Umbilical cord (tissue), 1 donor: ENCODE measurements at regions not wholly inside any gene's neighbourhood (a gene's known extent, or its start where the extent isn't known, plus 50 kb on each side); places are given as distances from the start of the nearest gene placed in this dataset.
"Not testable (repeated sequence)": the region's sequence is repeated elsewhere in the genome, so short reads cannot be mapped to it uniquely, and the experiment has no call there.

Experiments used
- DNase-seq: peaks from one replicate; pipeline ENCODE4 v3.0.0-alpha.2; 2015; ENCODE audit warnings: low spot score

DNA sequence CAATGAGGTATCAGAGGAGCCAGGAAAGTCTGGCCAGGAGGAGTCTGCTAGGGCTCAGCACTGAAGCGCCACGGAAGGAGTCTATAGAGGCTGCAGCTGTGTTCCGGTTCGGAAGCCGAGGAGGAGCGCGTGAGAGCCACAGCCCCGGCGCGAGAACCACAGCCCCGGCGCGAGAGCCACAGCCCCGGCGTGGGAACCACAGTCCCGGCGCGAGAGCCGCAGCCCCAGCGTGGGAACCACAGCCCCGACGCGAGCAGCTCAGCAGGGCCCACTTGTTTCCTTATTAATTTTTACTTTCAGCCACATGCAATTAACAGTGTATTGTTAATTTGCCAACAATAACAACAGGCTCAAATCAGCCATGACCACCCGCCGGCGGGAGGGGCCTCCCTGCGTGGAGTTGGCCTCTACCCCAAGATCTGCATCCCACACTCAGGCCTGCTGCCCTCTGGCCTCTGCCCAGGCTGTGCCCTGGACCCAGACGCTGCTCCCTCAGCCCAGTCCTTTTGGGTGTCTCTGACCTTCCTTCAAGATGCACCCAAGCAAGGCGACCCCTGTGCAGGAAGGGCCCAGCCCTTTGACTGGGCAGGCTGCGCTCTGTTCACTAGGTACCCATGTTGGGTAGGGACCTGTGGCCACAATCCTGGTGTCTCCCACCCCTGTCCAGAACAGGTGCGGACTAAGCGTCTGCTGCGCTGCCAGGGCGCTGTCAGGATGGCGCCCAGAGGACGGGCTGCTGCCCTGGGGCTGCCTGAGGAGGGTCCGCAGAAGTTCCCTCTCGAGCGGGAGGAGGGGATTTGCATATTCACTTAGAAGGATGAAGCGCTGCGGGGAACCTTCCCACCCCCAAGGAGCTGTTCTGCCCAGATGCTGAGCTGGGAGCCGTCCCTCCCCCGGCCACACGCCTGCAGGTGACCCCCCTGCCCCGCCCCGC lies 113.8 kb downstream of the ADRA2C start:
- no peak for DNase-seq

DNA sequence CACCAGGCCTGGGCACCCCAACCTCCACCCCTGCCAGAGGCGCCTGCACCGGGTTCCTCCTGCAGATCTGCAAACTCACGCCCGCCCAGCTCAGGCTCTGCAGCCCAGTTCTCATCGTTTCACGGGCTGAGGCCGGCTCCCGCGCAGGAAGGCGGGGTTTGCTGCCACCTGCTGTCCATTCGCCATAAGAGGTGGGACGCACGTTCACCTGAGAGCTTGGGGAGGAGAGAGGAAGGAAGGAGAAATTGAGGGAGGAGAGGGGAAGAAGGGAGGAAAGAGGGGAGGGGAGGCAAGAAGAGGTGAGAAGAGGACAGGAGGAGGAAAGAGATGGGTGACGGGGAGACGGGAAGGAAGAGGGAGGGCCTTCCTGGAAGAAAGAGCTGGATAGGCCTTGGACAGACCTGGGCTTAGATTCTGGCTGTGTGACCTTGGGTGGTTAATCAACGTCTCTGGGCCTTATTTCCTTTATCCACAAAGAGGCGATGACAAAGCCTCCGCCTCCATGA lies 114.5 kb downstream of the ADRA2C start:
- peak; percentile 63 for DNase-seq

DNA sequence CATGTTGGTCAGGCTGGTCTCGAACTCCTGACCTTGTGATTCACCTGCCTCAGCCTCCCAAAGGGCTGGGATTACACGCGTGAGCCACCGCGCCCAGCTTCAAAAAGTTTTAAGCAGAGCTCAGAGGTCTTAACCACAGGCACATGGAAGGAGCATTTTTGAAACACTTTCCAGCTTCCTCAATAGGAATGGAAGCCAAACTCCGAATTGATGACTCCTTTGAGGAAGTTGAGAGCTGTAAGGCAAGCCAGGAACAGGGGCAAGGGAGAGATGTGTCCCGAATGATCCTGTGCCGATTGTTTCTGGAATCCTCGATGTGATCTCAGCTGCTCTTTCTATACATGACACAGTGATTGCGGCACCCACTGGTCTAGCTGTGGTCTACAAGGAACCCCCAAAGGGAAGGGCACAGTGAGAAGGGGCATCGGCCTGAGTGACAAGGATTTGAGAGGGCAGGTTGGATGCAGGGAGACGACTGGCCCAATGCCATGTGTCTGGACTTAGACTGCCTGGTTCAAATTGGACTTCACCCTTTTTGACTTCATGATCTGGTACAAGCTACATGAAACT lies 116.2 kb downstream of the ADRA2C start:
- not testable (repeated sequence) for DNase-seq

DNA sequence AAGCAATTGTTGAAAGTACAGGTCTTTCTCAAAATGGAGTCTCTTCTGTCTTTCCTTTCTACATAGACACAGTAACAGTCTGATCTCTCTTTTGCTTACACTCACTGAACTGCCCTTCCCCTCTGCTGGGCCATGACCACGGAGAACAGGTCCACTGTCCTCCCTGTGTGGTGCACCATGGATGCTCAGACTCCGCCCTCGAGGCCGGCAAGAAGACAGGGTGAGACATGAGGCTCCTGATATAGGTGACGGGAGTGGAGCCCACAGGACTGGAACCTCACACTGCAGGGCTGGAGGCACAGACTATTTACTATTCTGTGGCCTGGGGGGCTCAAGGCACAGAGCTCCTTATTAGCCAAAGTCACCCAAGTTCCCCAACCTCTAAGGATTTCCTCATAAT lies 118.1 kb downstream of the ADRA2C start:
- not testable (repeated sequence) for DNase-seq

DNA sequence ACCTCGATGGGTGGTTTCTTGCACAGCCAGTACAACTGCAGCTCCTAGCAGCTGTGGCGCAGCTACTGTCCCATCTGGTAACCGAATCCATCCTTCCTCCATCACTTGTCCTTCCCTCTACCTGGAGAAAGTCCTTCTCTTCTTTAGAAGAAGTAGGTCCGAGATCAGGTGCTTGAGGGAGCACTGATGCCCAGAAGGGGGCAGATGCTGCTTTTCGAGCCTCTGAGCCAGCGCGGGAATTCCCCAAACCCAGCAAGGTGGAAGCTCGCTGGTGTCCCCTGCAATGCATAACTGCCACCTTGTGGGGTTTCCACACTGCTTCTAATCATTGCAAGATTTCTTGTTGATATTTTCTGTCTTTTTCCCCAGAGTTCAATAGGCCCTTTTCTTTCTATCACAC lies 127.4 kb downstream of the ADRA2C start:
- DNase-seq = not testable (repeated sequence)

DNA sequence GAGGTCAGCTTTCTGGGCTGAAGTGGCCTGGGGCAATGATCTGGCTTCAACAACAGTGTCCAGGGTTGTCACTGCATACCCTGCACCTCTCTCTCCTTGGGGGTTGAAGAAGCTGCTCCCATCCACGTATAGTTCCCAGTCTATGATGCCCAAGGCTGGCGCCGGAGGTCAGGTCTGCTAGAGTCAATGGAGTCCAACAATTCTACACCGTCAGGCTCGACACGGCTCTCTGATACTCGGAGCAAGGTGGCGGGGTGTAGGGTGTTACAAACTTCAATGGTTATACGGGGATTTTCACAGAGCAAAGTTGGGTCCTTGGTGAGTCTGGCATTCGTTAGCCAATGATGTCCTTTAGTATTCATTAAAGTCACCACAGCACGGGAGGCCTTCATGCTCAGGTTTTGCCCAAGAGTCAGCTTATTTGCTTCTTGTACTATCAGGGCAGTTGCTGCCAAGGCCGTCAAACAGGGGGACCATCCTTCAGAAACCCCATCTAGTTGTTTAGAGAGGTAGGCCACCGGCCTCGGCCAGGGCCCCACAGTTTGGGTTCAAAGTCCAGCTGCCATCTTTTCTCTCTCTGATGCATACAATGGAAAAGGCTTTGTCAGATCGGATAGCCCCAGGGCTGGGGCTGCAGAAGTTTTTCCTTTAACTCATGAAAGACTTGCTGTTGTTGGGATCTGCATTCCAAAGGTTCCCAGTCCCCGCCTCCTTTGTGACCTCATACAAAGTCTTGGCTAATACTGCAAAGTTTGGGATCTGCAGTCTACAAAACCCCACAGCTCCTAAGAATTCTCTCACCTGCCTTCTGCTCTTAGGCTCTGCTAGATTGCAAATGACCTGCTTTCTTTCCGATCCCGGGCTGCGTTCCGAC lies 128.1 kb downstream of the ADRA2C start:
- not testable (repeated sequence) for DNase-seq

DNA sequence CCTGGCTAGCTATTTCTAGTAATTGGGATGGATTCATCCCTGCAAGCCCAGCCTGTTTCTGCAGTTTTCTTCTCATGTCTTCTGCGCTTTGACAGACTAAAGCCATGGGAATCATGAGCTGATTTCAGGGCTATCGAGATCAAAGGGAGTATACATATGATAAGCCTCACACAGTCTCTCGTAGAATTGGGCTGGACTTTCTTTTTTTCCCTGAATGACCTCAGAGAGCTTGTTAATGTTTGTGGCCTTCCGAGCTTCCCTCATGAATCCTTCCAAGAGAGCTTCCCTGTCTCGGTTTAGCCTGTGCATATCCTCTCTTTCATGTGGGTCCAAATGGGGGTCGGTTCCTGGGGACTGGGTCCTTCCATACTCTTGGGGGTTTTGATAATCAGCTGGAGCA lies 130.3 kb downstream of the ADRA2C start:
- DNase-seq = peak; percentile 91

DNA sequence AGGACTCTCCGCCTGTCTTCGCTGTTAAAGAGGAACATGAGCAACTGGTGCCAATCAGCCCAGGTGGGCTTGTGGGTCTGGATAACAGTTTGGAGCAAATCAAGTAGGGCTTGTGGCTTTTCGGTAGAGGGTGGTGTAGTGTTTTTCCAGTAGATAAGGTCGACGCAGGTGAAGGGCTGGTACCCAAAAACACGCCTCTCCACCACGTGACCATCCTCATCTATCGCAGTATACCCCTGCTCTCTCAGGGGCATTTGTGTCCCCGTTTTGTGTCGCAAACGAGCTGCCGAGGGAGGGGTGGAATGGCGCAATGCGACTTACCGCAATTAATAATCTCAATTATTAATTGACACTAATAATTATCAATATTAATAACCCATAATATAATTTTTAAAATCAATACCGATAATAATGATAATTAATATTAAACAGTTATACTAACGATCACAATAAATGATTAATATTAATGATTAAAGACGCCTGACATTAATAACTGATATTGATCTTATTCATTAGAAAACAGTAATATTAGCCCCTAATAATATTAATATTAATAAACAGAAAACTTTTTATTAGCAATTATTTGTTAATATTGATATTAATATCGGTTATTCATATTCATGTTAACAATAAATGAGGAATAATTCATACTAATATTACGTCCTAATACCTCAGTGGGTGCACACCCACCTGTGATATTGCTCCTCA lies 130.8 kb downstream of the ADRA2C start:
- DNase-seq = not testable (repeated sequence)

DNA sequence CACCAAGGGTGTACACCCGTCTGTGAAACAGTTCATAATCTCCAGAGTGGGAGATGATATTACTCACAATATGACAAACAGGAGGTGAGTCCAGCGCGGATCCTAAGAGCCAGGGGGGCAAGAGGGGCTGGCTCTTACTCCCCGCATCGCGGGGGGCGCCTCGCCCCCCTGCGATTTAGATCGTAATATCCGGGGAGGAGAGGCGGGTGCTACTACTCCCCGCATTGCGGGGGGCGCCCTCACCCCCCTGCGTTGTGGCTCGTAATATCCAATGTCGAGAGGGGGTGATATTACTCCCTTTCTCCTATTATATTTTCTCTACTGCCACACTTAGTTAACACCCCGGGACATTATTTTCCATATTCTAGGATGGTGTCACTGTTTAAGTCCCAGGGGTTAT lies 131.9 kb downstream of the ADRA2C start:
- no peak for DNase-seq

DNA sequence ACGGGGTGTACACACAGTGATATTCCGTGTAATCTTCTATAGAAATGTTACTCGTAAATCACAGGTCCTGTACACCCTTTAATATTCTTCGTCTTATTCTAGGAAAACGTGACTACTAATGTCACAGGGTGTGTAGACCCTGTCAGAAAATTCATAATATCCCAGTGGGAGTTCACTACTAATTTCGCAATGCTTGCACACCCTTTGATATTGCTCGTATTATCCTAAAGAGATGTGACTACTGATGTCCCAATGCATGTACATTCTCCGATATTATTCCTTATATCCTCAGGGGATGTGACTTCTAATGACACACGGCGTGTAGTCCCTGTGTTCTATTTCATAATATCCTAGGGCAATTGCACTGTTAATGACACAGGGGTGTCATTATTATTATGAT lies 132.7 kb downstream of the ADRA2C start:
- not testable (repeated sequence) for DNase-seq

DNA sequence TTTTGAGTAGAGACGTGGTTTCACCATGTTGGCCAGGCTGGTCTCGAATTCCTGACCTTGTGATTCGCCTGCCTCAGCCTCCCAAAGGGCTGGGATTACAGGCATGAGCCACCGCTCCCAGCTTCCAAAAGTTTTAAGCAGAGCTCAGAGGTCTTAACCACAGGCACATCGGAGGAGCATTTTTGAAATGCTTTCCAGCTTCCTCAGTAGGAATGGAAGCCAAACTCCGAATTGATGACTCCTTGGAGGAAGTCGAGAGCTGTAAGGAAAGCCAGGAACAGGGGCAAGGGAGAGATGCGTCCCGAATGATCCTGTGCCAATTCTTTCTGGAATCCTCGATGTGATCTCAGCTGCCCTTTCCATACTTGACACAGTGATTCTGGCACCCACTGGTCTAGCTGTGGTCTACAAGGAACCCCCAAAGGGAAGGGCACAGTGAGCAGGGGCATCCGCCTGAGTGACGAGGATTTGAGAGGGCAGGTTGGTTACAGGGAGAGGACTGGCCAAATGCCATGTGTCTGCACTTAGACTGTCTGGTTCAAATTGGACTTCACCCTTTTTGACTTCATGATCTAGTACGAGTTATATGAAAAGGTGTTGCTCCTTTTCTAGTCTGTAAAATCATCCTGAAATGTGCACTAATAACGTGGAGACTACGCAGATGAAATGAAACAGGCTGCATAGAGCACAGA lies 138.2 kb downstream of the ADRA2C start:
- DNase-seq = not testable (repeated sequence)

DNA sequence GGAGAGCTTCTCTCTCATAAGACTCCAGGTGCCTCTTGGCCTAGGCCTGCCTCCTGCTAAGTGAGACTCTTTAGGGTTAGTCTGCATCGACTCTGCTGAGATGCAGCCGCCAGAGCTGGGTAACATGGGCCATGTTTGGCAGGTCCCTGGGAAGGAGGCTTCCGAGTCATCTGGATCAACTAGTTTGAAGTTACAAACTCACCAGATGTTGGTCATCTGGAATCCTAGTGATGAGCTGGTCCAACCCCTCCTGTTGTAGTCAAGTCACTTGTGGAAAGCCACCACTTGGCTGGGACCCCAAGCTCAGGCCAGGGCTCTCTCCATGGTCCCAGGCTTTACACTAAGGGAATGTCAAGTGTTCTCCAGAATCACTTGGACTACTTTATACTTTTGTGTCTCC lies 143.4 kb downstream of the ADRA2C start:
- not testable (repeated sequence) for DNase-seq

DNA sequence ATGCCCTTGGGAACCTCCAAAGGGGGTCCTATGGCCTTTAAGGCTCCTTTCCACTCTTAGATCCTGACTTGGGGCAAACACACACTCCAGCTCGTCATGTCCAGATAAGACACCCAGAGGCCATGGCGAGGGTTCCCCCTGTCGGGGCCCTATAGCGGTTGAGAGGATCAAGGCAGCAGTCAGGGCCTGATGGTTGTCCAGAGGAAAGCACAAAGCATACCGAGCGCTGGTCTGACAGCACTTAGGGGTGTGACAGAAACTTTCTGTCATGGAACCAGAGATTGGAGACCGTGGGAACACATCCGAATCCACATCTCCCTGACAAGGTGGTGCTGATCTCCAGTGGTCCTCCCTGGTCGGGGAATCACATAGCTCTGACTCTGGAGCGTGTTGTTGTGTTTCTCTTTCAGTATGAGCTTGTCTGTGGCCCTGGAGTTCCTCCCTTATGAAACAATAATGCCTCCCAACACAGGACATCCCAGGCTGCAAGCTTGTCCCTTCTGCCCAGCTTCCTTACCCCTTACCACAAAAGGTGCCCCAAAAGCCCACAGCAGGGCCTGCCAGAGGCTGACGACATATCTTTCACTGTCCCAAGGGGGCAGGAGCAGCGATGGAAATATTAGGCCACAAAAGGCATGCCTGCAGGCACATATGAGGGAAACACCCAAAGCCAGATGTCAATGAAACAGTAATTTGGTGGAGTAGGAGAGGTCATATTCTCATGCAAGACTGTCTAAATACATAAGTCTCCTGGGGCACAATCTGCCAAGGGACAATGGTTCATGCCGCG lies 144.2 kb downstream of the ADRA2C start:
- DNase-seq = peak; percentile 7

DNA sequence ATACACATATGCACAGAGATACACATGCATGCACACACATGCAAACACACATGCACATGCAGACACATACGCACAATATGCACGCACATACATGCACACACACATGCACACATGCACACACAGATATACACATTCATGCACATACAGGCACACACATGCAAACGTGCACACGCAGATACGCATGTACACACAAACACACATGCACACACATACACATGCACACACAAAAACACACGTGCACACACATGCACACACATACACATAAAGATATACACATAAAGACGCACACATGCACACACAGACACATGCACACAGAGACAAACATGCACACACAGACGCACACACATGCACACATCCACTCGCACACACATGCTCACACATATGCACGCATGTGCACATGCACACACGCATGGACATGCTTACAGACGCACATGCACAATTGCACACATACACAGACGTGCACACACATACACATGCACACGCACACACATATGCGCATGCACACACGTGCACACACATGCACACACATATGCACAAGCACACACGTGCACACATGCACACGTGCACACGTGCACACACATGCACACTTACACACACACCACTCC lies 145.2 kb downstream of the ADRA2C start:
- DNase-seq = no peak

DNA sequence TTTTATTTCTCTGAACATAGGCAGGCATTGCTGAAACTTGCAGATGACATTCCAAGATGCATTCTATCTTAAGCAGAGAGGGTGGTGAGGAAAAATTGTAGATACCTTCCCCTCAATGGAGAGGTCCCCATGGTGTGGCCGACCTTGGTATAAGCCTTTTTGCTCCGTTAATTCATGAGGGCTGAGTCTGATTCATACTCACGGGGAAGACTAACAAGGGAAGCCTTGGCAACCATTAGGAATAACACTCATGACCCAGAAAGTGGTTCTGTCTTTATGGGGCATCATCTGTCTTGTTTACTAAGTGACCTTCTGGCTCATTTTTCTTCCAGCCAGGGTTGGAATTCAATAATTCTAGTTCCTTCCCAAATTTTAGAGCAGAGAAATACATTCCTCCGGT lies 148.3 kb downstream of the ADRA2C start:
- not testable (repeated sequence) for DNase-seq

DNA sequence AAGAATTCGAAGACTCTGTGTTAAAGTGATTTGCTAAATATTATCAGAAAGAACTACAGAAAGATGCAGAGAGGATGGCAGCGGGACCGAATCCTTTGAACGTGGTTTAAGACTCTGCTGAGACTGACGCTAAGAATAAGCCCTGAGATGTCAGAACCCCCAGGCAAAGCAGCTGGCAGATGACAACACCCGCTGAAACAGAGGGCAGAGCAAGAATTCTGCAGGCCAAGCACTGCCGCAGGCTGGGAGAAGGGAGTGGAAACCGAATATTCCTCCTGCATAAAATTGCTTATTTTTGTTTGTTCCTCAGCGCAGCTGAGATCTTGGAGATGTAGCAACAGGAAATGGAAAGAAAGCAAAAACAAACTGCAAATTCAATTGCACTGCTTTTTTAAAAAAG lies 153.3 kb downstream of the ADRA2C start:
- peak; percentile 49 for DNase-seq

DNA sequence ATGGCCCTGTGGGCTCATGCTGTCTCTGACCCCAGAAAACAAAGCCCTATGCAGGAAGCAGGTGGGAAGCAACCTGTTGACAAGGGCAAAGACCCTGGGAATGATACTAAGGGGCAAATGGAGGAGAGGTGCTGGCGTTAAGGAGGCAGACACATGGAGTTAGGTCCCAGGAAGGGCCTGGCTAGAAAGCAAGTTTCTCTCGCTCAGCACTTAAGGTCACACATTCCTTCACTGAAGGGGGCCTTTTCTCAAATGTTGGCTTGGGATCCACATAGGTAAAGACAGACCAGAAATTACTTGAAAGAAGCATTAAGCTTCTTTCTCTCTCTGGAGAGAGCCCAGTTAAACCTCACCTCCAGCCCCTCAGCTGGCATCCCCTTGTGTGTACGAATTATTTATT lies 155.7 kb downstream of the ADRA2C start:
- not testable (repeated sequence) for DNase-seq

DNA sequence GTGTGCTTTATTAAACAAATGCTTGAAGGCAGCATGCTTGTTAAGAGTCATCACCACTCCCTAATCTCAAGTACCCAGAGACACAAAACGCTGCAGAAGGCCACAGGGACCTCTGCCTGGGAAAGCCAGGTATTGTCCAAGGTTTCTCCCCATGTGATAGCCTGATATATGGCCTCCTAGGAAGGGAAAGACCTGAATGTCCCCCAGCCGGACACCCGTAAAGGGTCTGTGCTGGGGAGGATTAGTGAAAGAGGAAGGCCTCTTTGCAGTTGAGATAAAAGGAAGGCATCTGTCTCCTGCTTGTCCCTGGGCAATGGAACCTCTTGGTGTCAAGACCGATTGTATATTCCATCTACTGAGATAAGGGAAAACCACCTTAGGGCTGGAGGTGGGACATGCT lies 159.7 kb downstream of the ADRA2C start:
- DNase-seq = not testable (repeated sequence)

DNA sequence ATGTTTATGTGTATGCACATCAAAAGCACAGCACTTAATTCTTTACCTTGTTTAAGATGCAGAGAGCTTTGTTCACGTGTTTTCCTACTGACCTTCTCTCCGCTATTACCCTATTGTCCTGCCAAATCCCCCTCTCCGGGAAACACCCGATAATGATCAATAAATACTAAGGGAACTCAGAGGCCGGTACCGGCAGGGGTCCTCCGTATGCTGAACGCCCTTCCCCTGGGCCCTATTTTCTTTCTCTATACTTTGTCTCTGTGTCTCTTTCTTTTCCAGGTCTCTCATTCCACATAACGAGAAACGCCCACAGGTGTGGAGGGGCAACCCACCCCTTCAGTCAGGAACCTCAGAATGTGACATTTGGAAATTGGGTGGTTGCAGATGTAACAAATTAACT lies 160.1 kb downstream of the ADRA2C start:
- DNase-seq = not testable (repeated sequence)
